OCI-LY7 (cell line): ENCODE measurements at regions not wholly inside any gene's neighbourhood (a gene's known extent, or its start where the extent isn't known, plus 50 kb on each side); places are given as distances from the start of the nearest gene placed in this dataset.

Experiments used
- CTCF ChIP-seq: fragments of 200-600 bp; sonication (generic); conservative IDR thresholded peaks from 2 replicates; pipeline ENCODE4 v1.5.1; 2014; ENCODE audit warnings: mild to moderate bottlenecking, antibody characterized with exemption, low read length, moderate library complexity, mixed read lengths
- EZH2phosphoT487 ChIP-seq: fragments of 200-600 bp; sonication (generic); IDR thresholded peaks from 2 replicates; pipeline ENCODE4 v1.6.1; 2018; ENCODE audit warnings: low read depth, borderline replicate concordance, mild to moderate bottlenecking, mixed run types, antibody characterized with exemption, low read length, moderate library complexity, mixed read lengths

GRCh38 chr2:146207417-146207816, 1637.4 kb upstream of the ACVR2A start:
- no peak for TF ChIP-seq CTCF
- no peak for TF ChIP-seq EZH2phosphoT487
